Prostate gland (tissue), 2 donors: ENCODE measurements at regions not wholly inside any gene's neighbourhood (a gene's known extent, or its start where the extent isn't known, plus 50 kb on each side); places are given as distances from the start of the nearest gene placed in this dataset.

Source experiments
- DNase-seq: peaks from one replicate; pipeline ENCODE4 v3.0.0-alpha.2; 2019; ENCODE audit warnings: low spot score
- H3K27ac ChIP-seq, 2 donors: fragments of 200-600 bp; sonication (generic); 2 replicates each; pipeline ENCODE4 v1.5.1; 2017 to 2019
- H3K27me3 ChIP-seq: fragments of 200-600 bp; sonication (generic); replicated peaks from 2 replicates; pipeline ENCODE4 v1.5.1; 2019; ENCODE audit not compliant: insufficient read depth
- H3K36me3 ChIP-seq, 2 donors: fragments of 200-600 bp; sonication (generic); 1 replicate in 1 of 2; 2 replicates in 1 of 2; pipeline versions ENCODE4 v1.5.1 to v1.8.1; 2017 to 2019
- H3K4me1 ChIP-seq: fragments of 200-600 bp; sonication (generic); replicated peaks from 2 replicates; pipeline ENCODE4 v1.5.1; 2019
- H3K4me3 ChIP-seq, 2 donors: fragments of 200-600 bp; sonication (generic); 2 replicates each; pipeline ENCODE4 v1.5.1; 2017 to 2019
- H3K9me3 ChIP-seq: fragments of 200-600 bp; sonication (generic); 2 replicates; pipeline ENCODE4 v1.5.1; 2017
- CTCF ChIP-seq, 4 experiments: fragments of 200-600 bp in 2 of 4; fragments of 450-650 bp in 2 of 4; sonication (generic) in 2 of 4; IDR thresholded peaks; 1 replicate in 3 of 4; 2 replicates in 1 of 4; pipeline ENCODE4 v1.5.1; 2016 to 2019; ENCODE audit warnings: antibody characterized with exemption in 4 of 4, mild to moderate bottlenecking in 2 of 4, moderate library complexity in 2 of 4
- POLR2A ChIP-seq: fragments of 450-650 bp; IDR thresholded peaks from one replicate; pipeline ENCODE4 v1.6.1; 2016; ENCODE audit warnings: antibody characterized with exemption, mild to moderate bottlenecking
- POLR2AphosphoS5 ChIP-seq: sonication (generic); formaldehyde crosslinking; IDR thresholded peaks from one replicate; pipeline ENCODE4 v1.6.1; 2017; ENCODE audit warnings: antibody characterized with exemption
- WGBS: methylation state at CpG from one replicate; pipeline ENCODE4 v1.1.5; 2018; 5-methylcytosine and 5-hydroxymethylcytosine counted together
- intact Hi-C: fragments of 100-400 bp; cut with DNase I; formaldehyde crosslinking; loops from one replicate; pipeline ENCODE4 v1.14.2; 2022

DNA sequence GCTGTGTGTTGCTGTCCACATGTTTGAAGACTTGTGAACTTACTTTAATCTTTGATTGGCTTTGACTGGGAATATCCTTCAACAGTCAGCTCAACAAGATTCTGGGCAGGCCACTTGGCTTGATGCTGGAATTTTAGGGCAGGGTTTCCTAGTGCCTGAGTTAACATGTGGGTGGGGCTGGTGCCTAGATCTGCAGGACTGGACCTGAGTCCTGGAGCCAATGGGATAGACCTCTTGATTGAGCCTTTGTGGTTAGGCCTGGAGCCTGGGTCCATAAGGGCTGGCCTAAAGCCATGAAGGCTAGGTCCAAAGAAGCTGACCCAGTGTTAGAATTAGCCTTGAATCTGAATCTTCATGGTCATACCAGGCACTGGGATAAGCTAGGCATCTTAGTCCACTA is 757.1 kb upstream of the ADGRL3 start:
- no peaks in the 10 kb centered on the region for H3K27me3 ChIP-seq
- H3K36me3 ChIP-seq: no peaks in the 10 kb centered on the region
- intact Hi-C loops: no loop called here
- no peak overlapping the region for H3K27ac ChIP-seq
- H3K4me1 ChIP-seq: no peaks in the 10 kb centered on the region
- H3K9me3 ChIP-seq: no peaks in the 10 kb centered on the region
- H3K4me3 ChIP-seq: no peak overlapping the region
- DNase-seq: no peak
- no peak for TF ChIP-seq POLR2A
- TF ChIP-seq CTCF (IDR thresholded peaks at IDR 0.05): no peak
- TF ChIP-seq POLR2AphosphoS5: no peak

- H3K36me3 ChIP-seq: no peaks in the 10 kb centered on the region
- no peak for TF ChIP-seq POLR2AphosphoS5
- TF ChIP-seq CTCF (IDR thresholded peaks at IDR 0.05): no peak
- no peak for TF ChIP-seq POLR2A
- H3K4me3 ChIP-seq: no peak overlapping the region
- intact Hi-C loops: no loop called here
- DNase-seq: no peak
- no peaks in the 10 kb centered on the region for H3K4me1 ChIP-seq
- H3K27ac ChIP-seq: no peak overlapping the region
- no peaks in the 10 kb centered on the region for H3K27me3 ChIP-seq
- no peaks in the 10 kb centered on the region for H3K9me3 ChIP-seq
These were observed 756.3 kb upstream of the ADGRL3 start for GRCh38 chr4:60443796-60444195.

DNA sequence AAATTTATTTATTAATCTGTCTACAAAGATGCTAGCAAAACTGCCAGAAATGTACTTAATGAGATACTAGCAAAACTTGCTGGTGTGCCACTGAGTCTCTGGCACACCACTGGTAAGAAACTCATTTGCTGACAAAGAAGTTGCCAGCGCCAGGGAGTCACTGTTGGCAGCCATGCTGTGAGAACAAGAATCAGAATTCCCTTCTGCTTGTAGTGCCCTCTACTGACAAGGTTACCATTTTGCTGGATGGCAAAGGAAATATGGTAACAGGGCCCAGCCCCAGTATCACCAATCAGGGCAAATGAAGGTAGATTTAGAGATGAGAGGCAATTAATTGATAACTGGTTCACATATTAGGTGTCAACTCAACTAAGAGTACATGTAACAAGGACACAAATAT is 750.1 kb upstream of the ADGRL3 start:
- no peak for TF ChIP-seq CTCF (IDR thresholded peaks at IDR 0.05)
- intact Hi-C loops: no loop called here
- 89% methylated on average over 1 of the region's 1 CpG for WGBS

GRCh38 chr4:60452266-60452665 is 747.9 kb upstream of the ADGRL3 start:
- no peak for DNase-seq
- H3K27ac ChIP-seq: no peak overlapping the region
- no peak for TF ChIP-seq CTCF (IDR thresholded peaks at IDR 0.05)
- TF ChIP-seq POLR2A: no peak
- TF ChIP-seq POLR2AphosphoS5: no peak

More for the DNA sequence above, 750.1 kb upstream of the ADGRL3 start:
- Histone ChIP-seq H3K27me3 (no peaks in the 10 kb centered on the region), H3K27ac (no peak overlapping the region), H3K4me3 (no peak overlapping the region), H3K36me3 (no peaks in the 10 kb centered on the region), H3K9me3 (no peaks in the 10 kb centered on the region), H3K4me1 (no peaks in the 10 kb centered on the region)
- no peak for DNase-seq

DNA sequence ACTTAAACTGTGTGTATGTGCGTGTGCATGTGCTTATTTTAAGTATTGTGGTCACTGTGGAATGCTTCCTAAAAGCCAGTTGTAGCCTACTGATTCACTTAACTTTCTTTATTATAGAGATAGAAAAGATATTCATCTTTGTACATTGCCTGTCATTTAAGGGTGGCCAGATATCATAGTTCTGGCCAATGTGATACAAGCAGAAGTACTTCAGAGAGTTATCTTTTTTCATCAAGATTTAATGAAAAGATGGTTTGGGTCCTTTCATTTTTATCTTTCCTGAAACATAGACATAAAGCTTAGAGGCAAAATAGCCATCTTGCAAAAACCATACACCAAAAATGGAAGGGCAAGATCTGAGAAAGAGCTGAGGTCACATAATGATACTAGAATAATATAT is 744.7 kb upstream of the ADGRL3 start:
- intact Hi-C loops: no loop called here
- H3K36me3 ChIP-seq: no peaks in the 10 kb centered on the region
- H3K4me3 ChIP-seq: no peak overlapping the region
- H3K4me1 ChIP-seq: no peaks in the 10 kb centered on the region
- H3K9me3 ChIP-seq: no peaks in the 10 kb centered on the region
- 94% methylated on average over 1 of the region's 1 CpG for WGBS
- H3K27ac ChIP-seq: no peak overlapping the region
- no peak for TF ChIP-seq CTCF (IDR thresholded peaks at IDR 0.05)
- TF ChIP-seq POLR2A: no peak
- no peak for TF ChIP-seq POLR2AphosphoS5
- H3K27me3 ChIP-seq: no peaks in the 10 kb centered on the region
- no peak for DNase-seq

More at GRCh38 chr4:60452266-60452665, 747.9 kb upstream of the ADGRL3 start:
- intact Hi-C loops: no loop called here
- no peaks in the 10 kb centered on the region for H3K36me3 ChIP-seq
- no peaks in the 10 kb centered on the region for H3K4me1 ChIP-seq
- H3K4me3 ChIP-seq: no peak overlapping the region
- no peaks in the 10 kb centered on the region for H3K27me3 ChIP-seq
- H3K9me3 ChIP-seq: no peaks in the 10 kb centered on the region
